ENCODE measurements at regions not wholly inside any gene's neighbourhood (a gene's known extent, or its start where the extent isn't known, plus 50 kb on each side); places are given as distances from the start of the nearest gene placed in this dataset.

DNA sequence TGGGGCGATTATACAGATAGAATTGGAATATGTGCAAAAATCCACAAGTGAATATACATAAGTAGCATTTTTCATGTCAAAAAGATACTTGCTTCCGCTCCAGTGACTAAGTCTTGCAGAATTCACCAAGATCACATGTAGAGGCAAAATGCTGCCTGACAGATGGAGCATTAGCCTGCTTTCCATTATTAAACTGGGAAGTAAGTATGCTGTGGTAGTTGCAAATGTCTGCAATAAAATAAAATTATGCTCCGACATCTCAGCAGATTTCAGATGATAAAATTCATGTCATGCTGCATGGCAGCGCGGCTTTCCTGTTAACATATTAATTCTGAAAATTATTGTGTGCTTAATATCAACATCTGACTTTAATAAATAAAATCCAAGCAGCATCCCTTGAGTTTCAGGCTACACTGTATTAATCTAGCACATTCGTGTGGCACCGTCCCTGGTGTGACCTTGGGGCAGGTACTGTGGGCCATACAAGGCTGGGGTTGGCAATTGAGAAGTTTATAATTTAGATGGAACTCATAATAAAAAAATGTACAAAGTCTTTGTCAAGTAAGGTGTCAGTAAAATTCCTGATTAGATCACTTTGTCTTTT is 366.4 kb upstream of the ZP4 start:
- Histone ChIP-seq H2AFZ (ENCODE audit: low read length) (no peak overlapping the region), H4K20me1 (ENCODE audit: insufficient read depth, low read length) (no peaks in the 10 kb centered on the region), H3K9me3 (ENCODE audit: low read length) (peaks cover 86% of the 10 kb centered on the region), H3K27me3 (ENCODE audit: control insufficient read depth in 1 of 2, insufficient read depth in 2 of 2, low read length in 2 of 2) (no peaks in the 10 kb centered on the region), H3K4me1 (ENCODE audit: insufficient read depth, low read length) (no peaks in the 10 kb centered on the region), H3K4me3 (replicated peaks in 1 of 3; ENCODE audit: insufficient read depth in 1 of 3, low read depth in 2 of 3, low read length in 3 of 3) (no peak overlapping the region), H3K27ac (ENCODE audit: extremely low read length, insufficient read depth, low read length) (no peak overlapping the region), H3K9ac (ENCODE audit: insufficient read depth, low read depth, low read length) (no peak overlapping the region), H3K36me3 (replicated peaks in 1 of 2; ENCODE audit: control insufficient read depth in 1 of 2, insufficient read depth in 2 of 2, low read length in 2 of 2) (no peaks in the 10 kb centered on the region), H3K4me2 (ENCODE audit: low read depth, low read length) (no peak overlapping the region), H3K79me2 (ENCODE audit: insufficient read depth, low read length) (no peaks in the 10 kb centered on the region)
- intact Hi-C loops (cut with micrococcal nuclease; ENCODE audit: unreplicated experiment) (no loop called here), in situ Hi-C loops (cut with HindIII; ENCODE audit: extremely low pct_ligation_motif_present, low pct_unique_long_range_greater_than_20kb) (no loop called here)
- BruUV-seq (replicated peaks): no TSS peak
- ATAC-seq (no peak), DNase-seq (ENCODE audit: low spot score) (no peak), FAIRE-seq (no peak)
- WGBS (ENCODE audit: low lambda C conversion rate): 6% methylated on average over 7 of the region's 7 CpGs
- CTCF ChIA-PET (ENCODE audit: low intra/inter-chr PET ratio, low total read pairs): no interaction called here
- TF ChIP-seq CTCF (CRISPR knock-in tag; IDR thresholded peaks at IDR 0.05) (no peak), CBX1 (IDR thresholded peaks at IDR 0.05; ENCODE audit: low read depth) (no peak), ZNF761 (CRISPR knock-in tag; conservative IDR thresholded peaks at IDR 0.05) (no peak), ZNF142 (CRISPR knock-in tag; IDR thresholded peaks at IDR 0.05) (no peak)
- POLR2A ChIA-PET: no interaction called here
